Aorta (tissue), 5 donors: ENCODE measurements at regions not wholly inside any gene's neighbourhood (a gene's known extent, or its start where the extent isn't known, plus 50 kb on each side); places are given as distances from the start of the nearest gene placed in this dataset.

ENCODE experiments used
- ATAC-seq: fragments of 200-7000 bp; cut with Tn5 transposase; one replicate; pipeline ENCODE4 v1.9.1; 2022; ENCODE audit warnings: moderate library complexity; ENCODE audit not compliant: low FRiP score
- DNase-seq, 2 donors: peaks; one replicate each; pipeline ENCODE4 v3.0.0-alpha.2; 2020
- H3K27ac ChIP-seq, 2 donors: one replicate each; pipeline ENCODE4 v1.5.1; 2013; ENCODE audit warnings: low read length in 2 of 2, mild to moderate bottlenecking in 2 of 2, moderate library complexity in 2 of 2, control low read depth in 1 of 2, inconsistent platforms in 1 of 2, low read depth in 1 of 2
- H3K27me3 ChIP-seq, 2 donors: one replicate each; pipeline ENCODE4 v1.6.1; 2013; ENCODE audit warnings: control low read depth in 1 of 2, low read length in 1 of 2, mild to moderate bottlenecking in 1 of 2, moderate library complexity in 1 of 2; ENCODE audit not compliant: insufficient read depth in 2 of 2, control insufficient read depth in 1 of 2
- H3K36me3 ChIP-seq, 2 donors: one replicate each; pipeline ENCODE4 v1.6.1; 2013; ENCODE audit warnings: control low read depth in 1 of 2, low read length in 1 of 2, mild to moderate bottlenecking in 1 of 2; ENCODE audit not compliant: insufficient read depth in 2 of 2, control insufficient read depth in 1 of 2
- H3K4me1 ChIP-seq, 2 donors: one replicate each; pipeline ENCODE4 v1.6.1; 2013; ENCODE audit warnings: low read length in 2 of 2, control low read depth in 1 of 2, mild to moderate bottlenecking in 1 of 2, moderate library complexity in 1 of 2; ENCODE audit not compliant: insufficient read depth in 2 of 2, control insufficient read depth in 1 of 2
- H3K4me3 ChIP-seq, 2 donors: one replicate each; pipeline ENCODE4 v1.5.1; 2013; ENCODE audit warnings: low read length in 2 of 2, control low read depth in 1 of 2, mild to moderate bottlenecking in 1 of 2
- H3K9me3 ChIP-seq: one replicate; pipeline ENCODE4 v1.6.1; 2013; ENCODE audit warnings: mild to moderate bottlenecking, low read length; ENCODE audit not compliant: control insufficient read depth
- WGBS, 2 donors: extraction: QIAGEN DNeasy Blood & Tissue Kit; methylation state at CpG; one replicate each; pipeline ENCODE4 v1.1.7; 2013; 5-methylcytosine and 5-hydroxymethylcytosine counted together
- intact Hi-C, 2 donors: fragments of 100-400 bp; cut with DNase I; formaldehyde crosslinking; loops; one replicate each; pipeline versions ENCODE4 v1.14.2 to v1.15.0; 2022
- donor health status: healthy with polysubstance abuse.
- donor health status: Bipolar disorder and iron deficiency.
- donor health status: DM: no; HTN: no; CAD: no.
- donor health status: DM: no; HTN: no; CAD: no.
- donor health status: DM: yes; HTN: yes; CAD: no.

GRCh38 chr2:133734716-133735495 is 166.6 kb upstream of the NCKAP5 start:
- peaks cover 4% of the 10 kb centered on the region for H3K9me3 ChIP-seq
- WGBS, 2 donors: 90 to 92% methylated on average over 3 of the region's 3 CpGs
- H3K36me3 ChIP-seq: no peaks in the 10 kb centered on the region
- no peaks in the 10 kb centered on the region for H3K27me3 ChIP-seq
- no peaks in the 10 kb centered on the region for H3K4me1 ChIP-seq
- DNase-seq (no peak), ATAC-seq (no peak)
- H3K4me3 ChIP-seq: no peak overlapping the region
- intact Hi-C loops: loop anchor here in 1 of 2 donors (10.0 kb wide), 1 partner anchor 140 kb away; no protein-coding TSS in a partner anchor
- H3K27ac ChIP-seq: no peak overlapping the region

- H3K27ac ChIP-seq: no peak overlapping the region
- intact Hi-C loops: loop anchor here in 1 of 2 donors (10.0 kb wide), 1 partner anchor 142 kb away; no protein-coding TSS in a partner anchor
- H3K9me3 ChIP-seq: peaks cover 4% of the 10 kb centered on the region
- 80 to 91% methylated on average over 4 of the region's 4 CpGs for WGBS, 2 donors
- no peaks in the 10 kb centered on the region for H3K36me3 ChIP-seq
- ATAC-seq (no peak), DNase-seq (no peak)
- H3K4me1 ChIP-seq: no peaks in the 10 kb centered on the region
- H3K4me3 ChIP-seq: no peak overlapping the region
- no peaks in the 10 kb centered on the region for H3K27me3 ChIP-seq
Observed at GRCh38 chr2:133736674-133737073, 168.4 kb upstream of the NCKAP5 start.

GRCh38 chr2:133737242-133737993 is 169.2 kb upstream of the NCKAP5 start:
- H3K36me3 ChIP-seq: no peaks in the 10 kb centered on the region
- ATAC-seq: no peak
- DNase-seq: no peak
- peaks cover 4% of the 10 kb centered on the region for H3K9me3 ChIP-seq
- no peaks in the 10 kb centered on the region for H3K4me1 ChIP-seq
- no peaks in the 10 kb centered on the region for H3K27me3 ChIP-seq
- WGBS, 2 donors: 52 to 64% methylated on average over 2 of the region's 2 CpGs
- no peak overlapping the region for H3K27ac ChIP-seq
- intact Hi-C loops: loop anchor here in 1 of 2 donors (10.0 kb wide), 1 partner anchor 143 kb away; no protein-coding TSS in a partner anchor
- no peak overlapping the region for H3K4me3 ChIP-seq

- ATAC-seq (no peak), DNase-seq (no peak)
- H3K27me3 ChIP-seq: no peaks in the 10 kb centered on the region
- H3K27ac ChIP-seq: no peak overlapping the region
- H3K9me3 ChIP-seq: peaks cover 2% of the 10 kb centered on the region
- no peaks in the 10 kb centered on the region for H3K4me1 ChIP-seq
- intact Hi-C loops: loop anchor here in 1 of 2 donors (10.0 kb wide), 1 partner anchor 144 kb away; no protein-coding TSS in a partner anchor
- no peak overlapping the region for H3K4me3 ChIP-seq
- H3K36me3 ChIP-seq: no peaks in the 10 kb centered on the region
Observed at GRCh38 chr2:133739039-133739438, 170.8 kb upstream of the NCKAP5 start.

GRCh38 chr2:133740500-133740899 is 172.2 kb upstream of the NCKAP5 start:
- H3K27ac ChIP-seq: no peak overlapping the region
- ATAC-seq (no peak), DNase-seq (no peak)
- no peaks in the 10 kb centered on the region for H3K9me3 ChIP-seq
- intact Hi-C loops: no loop called here
- no peaks in the 10 kb centered on the region for H3K36me3 ChIP-seq
- H3K4me1 ChIP-seq: no peaks in the 10 kb centered on the region
- H3K27me3 ChIP-seq: no peaks in the 10 kb centered on the region
- WGBS, 2 donors: 90 to 91% methylated on average over 1 of the region's 1 CpG
- no peak overlapping the region for H3K4me3 ChIP-seq

- no peaks in the 10 kb centered on the region for H3K36me3 ChIP-seq
- ATAC-seq (no peak), DNase-seq (no peak)
- no peaks in the 10 kb centered on the region for H3K9me3 ChIP-seq
- H3K27me3 ChIP-seq: no peaks in the 10 kb centered on the region
- no peaks in the 10 kb centered on the region for H3K4me1 ChIP-seq
- H3K4me3 ChIP-seq: no peak overlapping the region
- no peak overlapping the region for H3K27ac ChIP-seq
- intact Hi-C loops: no loop called here
- 76 to 81% methylated on average over 3 of the region's 3 CpGs for WGBS, 2 donors
Observed at GRCh38 chr2:133748007-133748700, 179.9 kb upstream of the NCKAP5 start.

- Histone ChIP-seq H3K27ac (no peak overlapping the region), H3K27me3 (no peaks in the 10 kb centered on the region), H3K36me3 (no peaks in the 10 kb centered on the region), H3K9me3 (no peaks in the 10 kb centered on the region), H3K4me3 (no peak overlapping the region), H3K4me1 (peaks cover 0 to 6% of the 10 kb centered on the region in 2 donors)
- DNase-seq (no peak), ATAC-seq (no peak)
- 45 to 53% methylated on average over 2 of the region's 2 CpGs for WGBS, 2 donors
- intact Hi-C loops: loop anchor here in 1 of 2 donors (5.0 kb wide), 1 partner anchor 76 kb away; no protein-coding TSS in a partner anchor
Observed at GRCh38 chr2:133753665-133754064, 185.4 kb upstream of the NCKAP5 start.

GRCh38 chr2:133755480-133756300 is 187.4 kb upstream of the NCKAP5 start:
- WGBS, 2 donors: 9 to 10% methylated on average over 6 of the region's 6 CpGs
- H3K36me3 ChIP-seq: no peaks in the 10 kb centered on the region
- H3K4me1 ChIP-seq: peaks cover 0 to 6% of the 10 kb centered on the region in 2 donors
- H3K27me3 ChIP-seq: no peaks in the 10 kb centered on the region
- DNase-seq (no peak), ATAC-seq (peak; percentile 83)
- H3K4me3 ChIP-seq: no peak overlapping the region
- H3K27ac ChIP-seq: peak overlapping the region in 1 of 2 donors; percentile 58
- H3K9me3 ChIP-seq: no peaks in the 10 kb centered on the region
- intact Hi-C loops: no loop called here
